ENCODE measurements at regions not wholly inside any gene's neighbourhood (a gene's known extent, or its start where the extent isn't known, plus 50 kb on each side); places are given as distances from the start of the nearest gene placed in this dataset.
A peak's percentile ranks its signal among the peaks of the same experiment; 100 is the strongest.

DNA sequence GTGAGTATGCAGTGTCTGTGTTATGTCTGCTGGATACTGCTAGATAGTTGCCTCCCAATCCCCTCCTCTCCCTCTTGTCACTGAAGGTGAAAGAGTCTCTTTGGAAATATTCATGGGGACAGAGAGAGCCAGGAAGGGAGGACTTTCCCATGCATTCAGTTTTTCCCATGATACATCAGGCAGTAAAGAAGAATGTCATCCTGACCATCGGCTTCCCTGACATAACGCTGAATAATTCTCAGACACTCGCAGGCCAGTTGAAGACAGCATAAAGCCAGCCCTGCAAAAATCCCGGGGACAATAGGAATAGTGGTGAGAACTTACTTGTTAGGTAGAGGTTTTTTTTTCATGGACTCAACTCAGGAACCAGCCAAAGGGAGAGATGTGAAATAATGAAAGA, 58.1 kb downstream of the KLF4 start:
- no peak for DNase-seq (ENCODE audit: extremely low read depth, insufficient read length)
- H3K27me3 ChIP-seq (replicated peaks; ENCODE audit: control insufficient read depth, insufficient read depth, low read length) = no peaks in the 10 kb centered on the region; the same call in 1 of the 2 replicates
- no peaks in the 10 kb centered on the region for H3K36me3 ChIP-seq (ENCODE audit: control insufficient read depth, insufficient read depth, low read length)
- TF ChIP-seq, protein P1, sequence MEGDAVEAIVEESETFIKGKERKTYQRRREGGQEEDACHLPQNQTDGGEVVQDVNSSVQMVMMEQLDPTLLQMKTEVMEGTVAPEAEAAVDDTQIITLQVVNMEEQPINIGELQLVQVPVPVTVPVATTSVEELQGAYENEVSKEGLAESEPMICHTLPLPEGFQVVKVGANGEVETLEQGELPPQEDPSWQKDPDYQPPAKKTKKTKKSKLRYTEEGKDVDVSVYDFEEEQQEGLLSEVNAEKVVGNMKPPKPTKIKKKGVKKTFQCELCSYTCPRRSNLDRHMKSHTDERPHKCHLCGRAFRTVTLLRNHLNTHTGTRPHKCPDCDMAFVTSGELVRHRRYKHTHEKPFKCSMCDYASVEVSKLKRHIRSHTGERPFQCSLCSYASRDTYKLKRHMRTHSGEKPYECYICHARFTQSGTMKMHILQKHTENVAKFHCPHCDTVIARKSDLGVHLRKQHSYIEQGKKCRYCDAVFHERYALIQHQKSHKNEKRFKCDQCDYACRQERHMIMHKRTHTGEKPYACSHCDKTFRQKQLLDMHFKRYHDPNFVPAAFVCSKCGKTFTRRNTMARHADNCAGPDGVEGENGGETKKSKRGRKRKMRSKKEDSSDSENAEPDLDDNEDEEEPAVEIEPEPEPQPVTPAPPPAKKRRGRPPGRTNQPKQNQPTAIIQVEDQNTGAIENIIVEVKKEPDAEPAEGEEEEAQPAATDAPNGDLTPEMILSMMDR (IDR thresholded peaks at IDR 0.05; ENCODE audit: insufficient read depth, low read length, poor library complexity, severe bottlenecking) = no peak
- H3K4me3 ChIP-seq (replicated peaks; ENCODE audit: low read depth, low read length) = no peak overlapping the region

DNA sequence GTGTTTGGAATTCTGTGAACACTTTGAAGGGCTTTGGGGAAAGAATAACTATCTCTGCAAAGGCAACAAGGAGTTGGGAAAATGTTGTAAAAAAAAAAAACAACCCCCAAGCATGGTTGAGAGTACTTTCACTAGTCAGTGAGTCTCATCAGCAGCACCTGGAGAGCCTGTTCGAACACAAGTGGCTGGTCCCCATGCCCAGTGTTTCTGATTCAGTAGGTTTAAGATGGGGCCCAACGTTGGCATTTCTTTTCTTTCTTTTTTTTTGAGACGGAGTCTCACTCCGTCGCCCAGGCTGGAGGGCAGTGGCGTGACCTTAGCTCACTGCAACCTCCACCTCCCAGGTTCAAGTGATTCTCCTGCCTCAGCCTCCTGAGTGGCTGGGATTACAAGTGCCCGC, 59.5 kb downstream of the KLF4 start:
- Histone ChIP-seq H3K27me3 (replicated peaks; ENCODE audit: control insufficient read depth, insufficient read depth, low read length) (no peaks in the 10 kb centered on the region; the same call in 1 of the 2 replicates), H3K36me3 (ENCODE audit: control insufficient read depth, insufficient read depth, low read length) (no peaks in the 10 kb centered on the region), H3K4me3 (replicated peaks; ENCODE audit: low read depth, low read length) (no peak overlapping the region)
- no peak for DNase-seq (ENCODE audit: extremely low read depth, insufficient read length)
- TF ChIP-seq, protein P1 (IDR thresholded peaks at IDR 0.05; ENCODE audit: insufficient read depth, low read length, poor library complexity, severe bottlenecking) = no peak

DNA sequence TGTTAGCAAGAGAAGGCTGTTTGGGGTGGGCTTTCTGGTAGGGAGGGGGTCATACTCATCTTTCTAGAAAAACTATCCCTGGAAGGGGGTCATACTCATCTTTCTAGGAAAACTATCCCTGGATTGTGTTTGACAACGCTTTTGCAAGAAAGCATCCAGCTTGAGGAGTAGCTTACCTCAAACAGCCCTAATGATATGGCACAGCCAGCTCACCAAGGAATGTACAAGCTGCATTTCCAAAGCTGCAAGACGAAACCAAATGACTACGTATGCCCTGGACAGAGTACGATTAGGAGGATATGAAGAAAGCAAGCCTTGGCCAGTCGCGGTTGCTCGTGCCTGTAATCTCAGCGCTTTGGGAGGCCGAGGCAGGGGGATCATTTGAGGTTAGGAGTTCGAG, 63.4 kb downstream of the KLF4 start:
- DNase-seq (ENCODE audit: extremely low read depth, insufficient read length) = no peak
- TF ChIP-seq, protein P1 (IDR thresholded peaks at IDR 0.05; ENCODE audit: insufficient read depth, low read length, poor library complexity, severe bottlenecking) = no peak
- Histone ChIP-seq H3K27me3 (replicated peaks; ENCODE audit: control insufficient read depth, insufficient read depth, low read length) (no peaks in the 10 kb centered on the region; the same call in 1 of the 2 replicates), H3K36me3 (ENCODE audit: control insufficient read depth, insufficient read depth, low read length) (no peaks in the 10 kb centered on the region), H3K4me3 (replicated peaks; ENCODE audit: low read depth, low read length) (no peak overlapping the region)

DNA sequence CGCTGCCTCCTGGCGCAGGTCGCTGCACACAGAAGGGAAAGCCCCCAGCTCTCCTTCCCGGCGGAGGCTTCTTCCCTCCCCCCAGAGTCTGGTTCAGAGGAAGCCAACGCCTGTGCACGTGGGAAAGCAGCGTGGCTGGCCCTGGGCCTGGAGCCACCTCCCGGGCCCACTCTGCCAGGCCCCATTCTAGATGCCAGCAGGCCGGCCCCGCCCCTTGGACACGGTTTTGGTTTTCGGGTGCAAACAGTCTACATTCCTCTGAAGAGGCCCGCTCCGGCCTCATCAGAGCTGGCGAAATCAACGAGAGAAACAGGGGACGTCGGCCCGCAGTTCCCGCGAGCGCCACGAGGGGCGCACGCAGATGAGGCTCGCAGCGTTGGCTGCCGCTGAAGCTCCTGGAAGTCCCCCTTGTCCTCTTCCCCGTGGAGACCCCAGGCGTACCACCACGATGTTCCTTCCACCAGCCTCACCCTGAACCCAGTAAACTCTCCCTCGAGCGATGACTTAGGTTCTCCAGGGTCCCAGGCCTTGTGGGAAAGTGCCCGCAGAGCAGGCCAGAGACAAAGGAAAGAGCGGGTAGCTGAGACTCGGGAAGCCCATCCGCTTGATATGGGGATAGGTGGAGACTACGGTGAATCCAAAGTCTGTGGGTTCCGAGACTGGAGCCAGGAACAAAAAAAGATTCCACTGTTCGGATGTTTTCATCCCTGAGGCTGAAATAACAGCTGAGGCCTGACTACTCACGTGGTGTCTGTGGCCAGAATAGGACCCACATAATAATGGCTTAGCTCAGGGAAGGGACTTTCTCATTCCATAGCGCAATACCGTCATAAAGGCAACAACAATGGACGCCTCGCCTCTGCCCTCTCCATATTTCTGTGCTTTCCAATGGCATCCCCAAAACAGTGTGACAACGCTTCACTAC, 64.2 kb downstream of the KLF4 start:
- no peak overlapping the region; the same call in 1 of the 2 replicates for H3K4me3 ChIP-seq (replicated peaks; ENCODE audit: low read depth, low read length)
- peak; percentile 73 for DNase-seq (ENCODE audit: extremely low read depth, insufficient read length)
- H3K36me3 ChIP-seq (ENCODE audit: control insufficient read depth, insufficient read depth, low read length) = no peaks in the 10 kb centered on the region
- H3K27me3 ChIP-seq (replicated peaks; ENCODE audit: control insufficient read depth, insufficient read depth, low read length) = no peaks in the 10 kb centered on the region; the same call in 1 of the 2 replicates
- TF ChIP-seq, protein P1 (IDR thresholded peaks at IDR 0.05; ENCODE audit: insufficient read depth, low read length, poor library complexity, severe bottlenecking) = peak; percentile 93

- H3K4me3 ChIP-seq (replicated peaks; ENCODE audit: low read depth, low read length) = no peak overlapping the region
- H3K36me3 ChIP-seq (ENCODE audit: control insufficient read depth, insufficient read depth, low read length) = no peaks in the 10 kb centered on the region
- DNase-seq (ENCODE audit: extremely low read depth, insufficient read length) = no peak
- no peaks in the 10 kb centered on the region; the same call in 1 of the 2 replicates for H3K27me3 ChIP-seq (replicated peaks; ENCODE audit: control insufficient read depth, insufficient read depth, low read length)
- TF ChIP-seq, protein P1 (IDR thresholded peaks at IDR 0.05; ENCODE audit: insufficient read depth, low read length, poor library complexity, severe bottlenecking) = no peak
Observed at GRCh38 chr9:107423540-107423939, 66.0 kb downstream of the KLF4 start.

All from GM06990 (cell line).